Adrenal gland (tissue), 9 donors: ENCODE measurements at regions not wholly inside any gene's neighbourhood (a gene's known extent, or its start where the extent isn't known, plus 50 kb on each side); places are given as distances from the start of the nearest gene placed in this dataset.

Experiments
- DNase-seq, 7 donors: peaks; one replicate each; pipeline ENCODE4 v3.0.0-alpha.2; 2019 to 2020
- H3K27ac ChIP-seq, 5 donors: fragments of 200-600 bp; sonication (generic) in 4 of 5; 1 replicate in 3 of 5; 2 replicates in 2 of 5; pipeline versions ENCODE4 v1.5.1 to v1.8.0; 2016 to 2020; ENCODE audit warnings: mild to moderate bottlenecking in 1 of 5
- H3K27me3 ChIP-seq: fragments of 200-600 bp; 2 replicates; pipeline ENCODE4 v1.8.0; 2021
- H3K36me3 ChIP-seq, 2 donors: fragments of 200-600 bp; replicated peaks in 1 of 2; 1 replicate in 1 of 2; 2 replicates in 1 of 2; pipeline versions ENCODE4 v1.5.1 to v1.8.0; 2018 to 2022
- H3K4me1 ChIP-seq, 2 donors: fragments of 200-600 bp; replicated peaks in 1 of 2; 1 replicate in 1 of 2; 2 replicates in 1 of 2; pipeline versions ENCODE4 v1.5.1 to v1.8.0; 2018 to 2021
- H3K4me3 ChIP-seq, 4 donors: fragments of 200-600 bp; sonication (generic) in 3 of 4; one replicate each; pipeline ENCODE4 v1.5.1; 2016 to 2018
- H3K9me3 ChIP-seq, 3 donors: fragments of 200-600 bp; sonication (generic) in 1 of 3; replicated peaks in 1 of 3; 1 replicate in 2 of 3; 2 replicates in 1 of 3; pipeline versions ENCODE4 v1.5.1 to v1.8.0; 2016 to 2021
- CTCF ChIP-seq, 6 experiments: fragments of 450-650 bp in 4 of 6; fragments of 200-600 bp in 2 of 6; sonication (generic) in 1 of 6; IDR thresholded peaks; 1 replicate in 5 of 6; 2 replicates in 1 of 6; pipeline versions ENCODE4 v1.5.1 to v1.8.0; 2016 to 2021; ENCODE audit warnings: antibody characterized with exemption in 6 of 6, mild to moderate bottlenecking in 2 of 6, moderate library complexity in 1 of 6
- POLR2A ChIP-seq, 2 donors: fragments of 450-650 bp; IDR thresholded peaks; one replicate each; pipeline ENCODE4 v1.6.1; 2017; ENCODE audit warnings: antibody characterized with exemption in 2 of 2, mild to moderate bottlenecking in 2 of 2, moderate library complexity in 1 of 2
- WGBS, 4 donors: extraction: QIAGEN DNeasy Blood & Tissue Kit in 2 of 4; methylation state at CpG; one replicate each; pipeline versions ENCODE4 v1.1.5 to v1.1.7; 2013 to 2017; 5-methylcytosine and 5-hydroxymethylcytosine counted together
- intact Hi-C, 2 donors: fragments of 100-400 bp; cut with DNase I; formaldehyde crosslinking; loops; one replicate each; pipeline versions ENCODE4 v1.14.1 to v1.15.0; 2022 to 2023
- donor health status: healthy with polysubstance abuse.
- donor health status: Bipolar disorder and iron deficiency.
- donor health status: DM: yes; HTN: yes; CAD: no.
- donor health status: DM: no; HTN: no; CAD: no.
- donor health status: DM: no; HTN: no; CAD: no.

- intact Hi-C loops, result no loop called here
- H3K4me3 ChIP-seq, result no peak overlapping the region
These were observed 353.9 kb upstream of the NAALADL2 start for GRCh38 chr3:174505266-174505665.

GRCh38 chr3:174524203-174524602 is 334.9 kb upstream of the NAALADL2 start:
- WGBS, 4 donors, result 90 to 98% (median 94%) methylated on average over 3 of the region's 3 CpGs
- H3K27ac ChIP-seq, result no peak overlapping the region
- no peaks in the 10 kb centered on the region for H3K27me3 ChIP-seq
- H3K4me1 ChIP-seq, result no peaks in the 10 kb centered on the region
- intact Hi-C loops, result no loop called here
- H3K4me3 ChIP-seq, result no peak overlapping the region
- DNase-seq, result no peak
- no peaks in the 10 kb centered on the region for H3K36me3 ChIP-seq
- no peaks in the 10 kb centered on the region for H3K9me3 ChIP-seq
- no peak for TF ChIP-seq CTCF (IDR thresholded peaks at IDR 0.05)
- no peak for TF ChIP-seq POLR2A (IDR thresholded peaks at IDR 0.05)

More at GRCh38 chr3:174505266-174505665, 353.9 kb upstream of the NAALADL2 start:
- Histone ChIP-seq H3K27ac (no peak overlapping the region), H3K4me1 (peaks cover 0 to 6% of the 10 kb centered on the region in 2 donors), H3K9me3 (no peaks in the 10 kb centered on the region), H3K27me3 (no peaks in the 10 kb centered on the region), H3K36me3 (no peaks in the 10 kb centered on the region)
- 41 to 74% (median 61%) methylated on average over 1 of the region's 1 CpG for WGBS, 4 donors
- no peak for DNase-seq
- no peak for TF ChIP-seq CTCF (IDR thresholded peaks at IDR 0.05)

- no peaks in the 10 kb centered on the region for H3K27me3 ChIP-seq
- H3K4me3 ChIP-seq, result no peak overlapping the region
- no peaks in the 10 kb centered on the region for H3K9me3 ChIP-seq
- no peak overlapping the region for H3K27ac ChIP-seq
- H3K4me1 ChIP-seq, result no peaks in the 10 kb centered on the region
- intact Hi-C loops, result no loop called here
- TF ChIP-seq POLR2A (IDR thresholded peaks at IDR 0.05) (no peak), CTCF (IDR thresholded peaks at IDR 0.05) (no peak)
- DNase-seq, result no peak
- 86 to 92% (median 89%) methylated on average over 1 to 3 of the region's 3 CpGs; no CpG with 5 or more reads in 1 of the 4 donors for WGBS, 4 donors
- H3K36me3 ChIP-seq, result no peaks in the 10 kb centered on the region
These were observed 329.8 kb upstream of the NAALADL2 start for GRCh38 chr3:174529298-174529697.

GRCh38 chr3:174531262-174531982 is 327.7 kb upstream of the NAALADL2 start:
- H3K4me3 ChIP-seq, result no peak overlapping the region
- peaks cover 0 to 6% of the 10 kb centered on the region in 2 donors for H3K4me1 ChIP-seq
- no peaks in the 10 kb centered on the region for H3K27me3 ChIP-seq
- no peak for DNase-seq
- TF ChIP-seq POLR2A (IDR thresholded peaks at IDR 0.05), result no peak
- no peak for TF ChIP-seq CTCF (IDR thresholded peaks at IDR 0.05)
- 84 to 93% (median 90%) methylated on average over 5 of the region's 5 CpGs for WGBS, 4 donors
- intact Hi-C loops, result no loop called here
- H3K9me3 ChIP-seq, result no peaks in the 10 kb centered on the region
- H3K27ac ChIP-seq, result no peak overlapping the region
- no peaks in the 10 kb centered on the region for H3K36me3 ChIP-seq
